AG09319 (cell line): ENCODE measurements at regions not wholly inside any gene's neighbourhood (a gene's known extent, or its start where the extent isn't known, plus 50 kb on each side); places are given as distances from the start of the nearest gene placed in this dataset.

Source experiments
- DNase-seq: peaks from one replicate; pipeline ENCODE4 v3.0.0-alpha.2; 2010; ENCODE audit warnings: low read depth; ENCODE audit errors: extremely low read depth
- TF ChIP-seq, protein P1 (sequence below): IDR thresholded peaks from 2 replicates; pipeline ENCODE4 v1.5.1; 2011; ENCODE audit warnings: low read depth, mild to moderate bottlenecking, inconsistent platforms, low read length, moderate library complexity

DNA sequence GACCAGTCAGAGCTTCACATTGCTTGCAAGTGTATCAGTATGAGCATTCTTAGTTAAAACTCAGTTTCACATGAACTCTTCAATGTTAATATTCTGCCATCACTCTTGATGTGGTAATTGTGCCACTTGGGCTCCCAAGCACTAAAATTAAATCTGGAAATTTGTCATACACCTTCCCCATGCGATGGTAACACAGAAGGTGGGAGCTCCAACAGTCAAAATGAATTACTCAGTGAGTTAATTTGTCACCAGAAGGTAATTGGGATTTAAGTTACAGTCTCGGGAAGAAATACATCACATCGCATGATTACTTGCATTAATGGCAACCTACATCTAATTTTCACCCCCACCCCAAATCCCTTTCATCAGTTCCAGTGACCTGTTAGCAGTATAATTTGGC, 376.5 kb upstream of the DAB1 start:
- TF ChIP-seq, protein P1, sequence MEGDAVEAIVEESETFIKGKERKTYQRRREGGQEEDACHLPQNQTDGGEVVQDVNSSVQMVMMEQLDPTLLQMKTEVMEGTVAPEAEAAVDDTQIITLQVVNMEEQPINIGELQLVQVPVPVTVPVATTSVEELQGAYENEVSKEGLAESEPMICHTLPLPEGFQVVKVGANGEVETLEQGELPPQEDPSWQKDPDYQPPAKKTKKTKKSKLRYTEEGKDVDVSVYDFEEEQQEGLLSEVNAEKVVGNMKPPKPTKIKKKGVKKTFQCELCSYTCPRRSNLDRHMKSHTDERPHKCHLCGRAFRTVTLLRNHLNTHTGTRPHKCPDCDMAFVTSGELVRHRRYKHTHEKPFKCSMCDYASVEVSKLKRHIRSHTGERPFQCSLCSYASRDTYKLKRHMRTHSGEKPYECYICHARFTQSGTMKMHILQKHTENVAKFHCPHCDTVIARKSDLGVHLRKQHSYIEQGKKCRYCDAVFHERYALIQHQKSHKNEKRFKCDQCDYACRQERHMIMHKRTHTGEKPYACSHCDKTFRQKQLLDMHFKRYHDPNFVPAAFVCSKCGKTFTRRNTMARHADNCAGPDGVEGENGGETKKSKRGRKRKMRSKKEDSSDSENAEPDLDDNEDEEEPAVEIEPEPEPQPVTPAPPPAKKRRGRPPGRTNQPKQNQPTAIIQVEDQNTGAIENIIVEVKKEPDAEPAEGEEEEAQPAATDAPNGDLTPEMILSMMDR: no peak
- DNase-seq: no peak

DNA sequence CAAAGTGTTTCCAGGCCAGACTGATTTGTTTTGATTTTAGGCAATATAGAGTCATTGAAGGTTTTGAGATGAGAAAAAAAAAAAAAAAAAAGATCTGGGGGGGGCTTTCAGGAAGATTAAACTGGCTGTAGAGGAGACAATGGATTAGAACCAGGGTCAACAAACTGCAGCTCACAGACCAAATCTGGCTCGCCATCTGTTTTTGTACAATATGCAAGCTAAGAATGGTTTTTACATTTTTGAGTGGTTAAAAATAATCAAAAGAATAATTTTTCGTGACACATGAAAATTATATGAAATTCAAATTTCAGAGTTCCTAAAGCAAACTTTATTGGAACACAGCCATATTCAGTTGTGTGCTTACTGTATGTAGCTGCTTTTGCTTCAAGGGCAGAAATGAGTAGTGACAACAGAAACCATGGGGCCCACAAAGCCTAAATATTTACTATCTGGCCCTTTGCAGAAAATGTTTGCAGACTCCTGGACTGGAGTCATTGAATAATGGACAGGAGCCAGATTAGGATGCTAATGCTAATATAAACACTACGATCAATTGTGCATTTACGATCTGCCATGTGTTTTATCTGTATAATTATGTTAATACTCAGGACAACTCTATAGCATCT, 375.7 kb upstream of the DAB1 start:
- TF ChIP-seq, protein P1: no peak

DNA sequence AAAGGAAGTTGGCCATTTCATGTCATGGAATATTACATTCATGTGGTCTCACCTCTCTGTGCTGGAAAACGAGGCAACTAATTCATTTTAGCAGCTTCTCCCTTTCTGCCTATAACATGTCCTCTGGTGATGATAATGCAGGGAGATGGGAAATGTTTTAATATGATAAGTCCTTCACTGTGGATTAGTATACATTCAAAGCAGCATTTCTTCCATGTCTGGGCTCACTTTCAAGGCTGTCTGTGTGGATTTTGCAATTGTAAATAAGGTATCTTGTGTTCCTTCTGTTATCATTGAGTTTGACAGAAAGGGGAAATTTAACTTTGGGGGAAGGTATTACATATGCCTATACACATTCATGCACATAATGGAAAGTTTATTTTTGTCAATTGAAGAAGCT, 374.7 kb upstream of the DAB1 start:
- TF ChIP-seq, protein P1: no peak

More for the DNA sequence above, 375.7 kb upstream of the DAB1 start:
- DNase-seq: no peak

DNA sequence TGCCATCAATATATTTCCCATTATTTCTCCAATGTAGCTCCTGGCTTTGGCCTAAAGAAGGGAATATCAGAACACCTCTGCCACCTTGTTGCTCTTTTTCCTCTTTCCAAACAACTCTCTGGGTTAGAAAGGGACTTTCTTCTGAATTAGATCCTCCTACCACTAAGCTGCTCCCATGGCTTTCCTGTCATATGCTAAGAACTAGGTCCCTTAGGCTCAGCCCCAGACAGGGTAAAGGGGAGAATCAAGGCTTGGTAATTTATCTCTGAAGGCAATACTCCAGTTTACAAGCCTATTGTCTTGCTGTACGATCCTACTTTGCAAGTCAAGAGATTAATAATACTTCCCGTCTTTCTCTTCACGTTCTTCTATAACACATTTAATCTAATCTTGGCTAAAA, 373.2 kb upstream of the DAB1 start:
- TF ChIP-seq, protein P1: no peak
- DNase-seq: no peak

More for the DNA sequence above, 374.7 kb upstream of the DAB1 start:
- no peak for DNase-seq

DNA sequence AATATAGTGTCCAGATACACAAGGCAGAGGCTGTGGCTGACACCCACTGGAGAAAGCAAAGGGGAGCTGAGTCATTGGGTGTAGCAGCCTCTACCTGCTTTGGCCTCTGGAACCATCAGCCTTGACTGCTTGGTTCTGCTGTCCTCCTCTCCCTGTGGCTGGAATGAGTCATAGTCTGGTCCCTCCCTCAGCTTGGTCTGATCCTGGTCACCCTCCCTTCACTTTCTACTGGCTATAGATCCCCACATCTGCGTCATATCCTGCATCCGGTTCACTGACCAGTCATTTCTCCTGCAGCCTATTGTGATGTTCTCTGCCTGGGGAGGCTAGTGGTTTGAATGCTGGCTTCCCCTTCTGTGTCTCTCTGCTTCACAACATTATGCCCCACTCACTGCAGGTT, 372.8 kb upstream of the DAB1 start:
- DNase-seq: no peak
- TF ChIP-seq, protein P1: no peak

DNA sequence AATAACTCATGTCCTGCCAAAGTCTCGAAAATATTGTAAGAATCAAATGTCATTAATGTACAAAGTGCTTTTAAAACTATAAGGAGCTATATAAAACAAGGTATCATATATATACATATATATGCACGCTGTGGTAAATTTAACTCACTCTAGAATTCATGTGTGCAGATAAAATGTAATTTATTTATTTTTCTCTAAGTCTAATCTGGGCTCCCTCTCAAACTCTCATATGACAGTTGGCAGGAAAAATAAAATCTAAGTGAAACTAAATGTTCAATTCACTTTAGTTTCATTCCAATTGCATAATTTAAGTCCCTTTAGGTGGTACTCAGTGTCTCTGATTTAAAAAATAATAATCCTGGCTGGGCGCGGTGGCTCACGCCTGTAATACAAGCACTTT, 372.0 kb upstream of the DAB1 start:
- TF ChIP-seq, protein P1: no peak
- no peak for DNase-seq

DNA sequence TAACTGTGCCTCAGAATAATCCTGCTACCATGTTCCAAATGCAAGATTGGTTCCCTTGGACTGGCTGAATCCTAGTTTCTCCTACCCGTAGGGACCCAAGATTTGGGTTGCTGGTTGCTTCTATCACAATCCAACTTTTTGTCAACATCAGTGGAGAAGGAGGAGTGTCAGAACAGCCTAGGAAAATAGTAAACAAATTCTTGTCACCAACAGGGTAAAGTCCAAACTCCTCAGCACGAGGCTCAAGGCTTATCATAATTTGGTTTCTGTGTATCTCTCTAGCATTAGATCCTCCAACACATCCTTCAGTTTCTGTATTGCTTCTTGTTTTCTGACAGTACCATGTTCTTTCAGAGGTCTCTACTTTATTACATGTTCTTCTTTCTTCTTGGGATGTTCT, 370.2 kb upstream of the DAB1 start:
- TF ChIP-seq, protein P1: no peak
- no peak for DNase-seq
